ENCODE measurements at regions not wholly inside any gene's neighbourhood (a gene's known extent, or its start where the extent isn't known, plus 50 kb on each side); places are given as distances from the start of the nearest gene placed in this dataset.
"Not testable (repeated sequence)": the region's sequence is repeated elsewhere in the genome, so short reads cannot be mapped to it uniquely, and the experiment has no call there.

GRCh38 chr20:48527771-48528170 lies 300.0 kb downstream of the PREX1 start:
- DNase-seq (ENCODE audit: insufficient read length) (no peak), FAIRE-seq (no peak)
- no peak for TF ChIP-seq POLR2AphosphoS5 (IDR thresholded peaks at IDR 0.05; ENCODE audit: low read depth, low read length)

GRCh38 chr20:48526936-48527335 lies 300.9 kb downstream of the PREX1 start:
- no peak for FAIRE-seq

GRCh38 chr20:48525400-48525799 lies 302.4 kb downstream of the PREX1 start:
- TF ChIP-seq POLR2AphosphoS5 (IDR thresholded peaks at IDR 0.05; ENCODE audit: low read depth, low read length) (no peak), POLR2A (IDR thresholded peaks at IDR 0.05; ENCODE audit: low read depth, low read length) (no peak), TAF1 (IDR thresholded peaks at IDR 0.05; ENCODE audit: borderline replicate concordance, low read depth, low read length) (no peak)
- FAIRE-seq (no peak), DNase-seq (ENCODE audit: insufficient read length) (no peak)

More at GRCh38 chr20:48526936-48527335, 300.9 kb downstream of the PREX1 start:
- TF ChIP-seq POLR2A (IDR thresholded peaks at IDR 0.05; ENCODE audit: low read depth, low read length), result no peak
- TF ChIP-seq TAF1 (IDR thresholded peaks at IDR 0.05; ENCODE audit: borderline replicate concordance, low read depth, low read length), result no peak
- no peak for TF ChIP-seq POLR2AphosphoS5 (IDR thresholded peaks at IDR 0.05; ENCODE audit: low read depth, low read length)
- DNase-seq (ENCODE audit: insufficient read length), result no peak

GRCh38 chr20:48524582-48524981 lies 303.2 kb downstream of the PREX1 start:
- FAIRE-seq, result no peak
- DNase-seq (ENCODE audit: insufficient read length), result no peak
- TF ChIP-seq POLR2AphosphoS5 (IDR thresholded peaks at IDR 0.05; ENCODE audit: low read depth, low read length) (no peak), TAF1 (IDR thresholded peaks at IDR 0.05; ENCODE audit: borderline replicate concordance, low read depth, low read length) (no peak), POLR2A (IDR thresholded peaks at IDR 0.05; ENCODE audit: low read depth, low read length) (no peak)

- TF ChIP-seq TAF1 (IDR thresholded peaks at IDR 0.05; ENCODE audit: borderline replicate concordance, low read depth, low read length) (no peak), POLR2AphosphoS5 (IDR thresholded peaks at IDR 0.05; ENCODE audit: low read depth, low read length) (no peak), POLR2A (IDR thresholded peaks at IDR 0.05; ENCODE audit: low read depth, low read length) (no peak)
- FAIRE-seq, result no peak
- no peak for DNase-seq (ENCODE audit: insufficient read length)
Measured at GRCh38 chr20:48523191-48523995, 304.4 kb downstream of the PREX1 start.

GRCh38 chr20:48521121-48521520 lies 306.7 kb downstream of the PREX1 start:
- TF ChIP-seq TAF1 (IDR thresholded peaks at IDR 0.05; ENCODE audit: borderline replicate concordance, low read depth, low read length) (no peak), POLR2AphosphoS5 (IDR thresholded peaks at IDR 0.05; ENCODE audit: low read depth, low read length) (no peak), POLR2A (IDR thresholded peaks at IDR 0.05; ENCODE audit: low read depth, low read length) (no peak)
- DNase-seq (ENCODE audit: insufficient read length), result no peak
- no peak for FAIRE-seq

- not testable (repeated sequence) for FAIRE-seq; DNase-seq (ENCODE audit: insufficient read length)
Measured at GRCh38 chr20:48516196-48516595, 311.6 kb downstream of the PREX1 start.

GRCh38 chr20:48514577-48514976 lies 313.2 kb downstream of the PREX1 start:
- DNase-seq (ENCODE audit: insufficient read length); FAIRE-seq: not testable (repeated sequence)

GRCh38 chr20:48512539-48512938 lies 315.3 kb downstream of the PREX1 start:
- DNase-seq (ENCODE audit: insufficient read length); FAIRE-seq: not testable (repeated sequence)

- not testable (repeated sequence) for FAIRE-seq
Measured at GRCh38 chr20:48505066-48505465, 322.7 kb downstream of the PREX1 start.

GRCh38 chr20:48503166-48503815 lies 324.5 kb downstream of the PREX1 start:
- TF ChIP-seq TAF1 (IDR thresholded peaks at IDR 0.05; ENCODE audit: borderline replicate concordance, low read depth, low read length), result no peak
- TF ChIP-seq POLR2A (IDR thresholded peaks at IDR 0.05; ENCODE audit: low read depth, low read length), result no peak
- no peak for TF ChIP-seq POLR2AphosphoS5 (IDR thresholded peaks at IDR 0.05; ENCODE audit: low read depth, low read length)
- no peak for FAIRE-seq
- DNase-seq (ENCODE audit: insufficient read length), result no peak

More at GRCh38 chr20:48505066-48505465, 322.7 kb downstream of the PREX1 start:
- DNase-seq (ENCODE audit: insufficient read length), result not testable (repeated sequence)

GRCh38 chr20:48502758-48503157 lies 325.0 kb downstream of the PREX1 start:
- FAIRE-seq (no peak), DNase-seq (ENCODE audit: insufficient read length) (no peak)
- TF ChIP-seq POLR2AphosphoS5 (IDR thresholded peaks at IDR 0.05; ENCODE audit: low read depth, low read length), result no peak
- TF ChIP-seq POLR2A (IDR thresholded peaks at IDR 0.05; ENCODE audit: low read depth, low read length), result no peak
- no peak for TF ChIP-seq TAF1 (IDR thresholded peaks at IDR 0.05; ENCODE audit: borderline replicate concordance, low read depth, low read length)

GRCh38 chr20:48502016-48502415 lies 325.8 kb downstream of the PREX1 start:
- FAIRE-seq, result no peak
- TF ChIP-seq POLR2AphosphoS5 (IDR thresholded peaks at IDR 0.05; ENCODE audit: low read depth, low read length) (no peak), TAF1 (IDR thresholded peaks at IDR 0.05; ENCODE audit: borderline replicate concordance, low read depth, low read length) (no peak), POLR2A (IDR thresholded peaks at IDR 0.05; ENCODE audit: low read depth, low read length) (no peak)
- no peak for DNase-seq (ENCODE audit: insufficient read length)

- not testable (repeated sequence) for FAIRE-seq; DNase-seq (ENCODE audit: insufficient read length)
Measured at GRCh38 chr20:48500900-48501299, 326.9 kb downstream of the PREX1 start.

GRCh38 chr20:48498939-48499338 lies 328.9 kb downstream of the PREX1 start:
- not testable (repeated sequence) for FAIRE-seq

GRCh38 chr20:48498125-48498524 lies 329.7 kb downstream of the PREX1 start:
- FAIRE-seq; DNase-seq (ENCODE audit: insufficient read length): not testable (repeated sequence)

More at GRCh38 chr20:48498939-48499338, 328.9 kb downstream of the PREX1 start:
- not testable (repeated sequence) for DNase-seq (ENCODE audit: insufficient read length)
